A549 (cell line): ENCODE measurements at regions not wholly inside any gene's neighbourhood (a gene's known extent, or its start where the extent isn't known, plus 50 kb on each side); places are given as distances from the start of the nearest gene placed in this dataset.

ENCODE experiments used
- ATAC-seq, 2 experiments: fragments of 200-7000 bp in 1 of 2; fragments of >200 bp in 1 of 2; cut with Nextera tagmentation in 1 of 2; cut with Tn5 transposase in 1 of 2; 3 replicates each; pipeline versions ENCODE4 v1.8.0 to v1.9.1; 2018 to 2020; ENCODE audit warnings: mild to moderate bottlenecking in 1 of 2, moderate library complexity in 1 of 2
- CTCF ChIA-PET: fragments of 300-600 bp; sonication (Branson Sonifier 250); formaldehyde crosslinking; extraction: SDS; loops from one replicate; lab custom pipeline; 2021; ENCODE audit warnings: antibody characterized with exemption, inconsistent platforms; lab: Yijun Ruan, JAX
- POLR2A ChIA-PET: fragments of 350-600 bp; formaldehyde crosslinking; extraction: SDS; loops from one replicate; lab custom pipeline; 2021; ENCODE audit warnings: antibody characterized with exemption, inconsistent platforms; lab: Yijun Ruan, JAX
- DNase-seq, 2 experiments: peaks; one replicate each; pipeline versions ENCODE4 v3.0.0 to v3.0.0-alpha.2; 2011 to 2016; ENCODE audit warnings: low read depth in 1 of 2, low spot score in 1 of 2
- FAIRE-seq: peaks from 2 replicates; lab custom pipeline; 2011; peaks lifted over from hg19 to GRCh38; lab: Jason Lieb, UNC
- H3K27ac ChIP-seq, 2 experiments: fragments of >200 bp; sonication (Bioruptor Twin); formaldehyde crosslinking; 3 replicates each; pipeline ENCODE4 v1.5.1; 2016 to 2017
- H3K4me1 ChIP-seq: fragments of >200 bp; sonication (Bioruptor Twin); formaldehyde crosslinking; 3 replicates; pipeline ENCODE4 v1.6.1; 2016
- H3K4me2 ChIP-seq: fragments of >200 bp; sonication (Bioruptor Twin); formaldehyde crosslinking; 3 replicates; pipeline ENCODE4 v1.6.1; 2016
- H3K4me3 ChIP-seq: fragments of >200 bp; sonication (Bioruptor Twin); formaldehyde crosslinking; 3 replicates; pipeline ENCODE4 v1.5.1; 2016
- H3K9me3 ChIP-seq: fragments of >200 bp; sonication (Bioruptor Twin); formaldehyde crosslinking; 3 replicates; pipeline ENCODE4 v1.6.1; 2016
- BCL3 ChIP-seq: fragments of >200 bp; sonication (Bioruptor Twin); formaldehyde crosslinking; IDR thresholded peaks from 3 replicates; pipeline ENCODE4 v1.6.1; 2016
- CBX8 ChIP-seq: fragments of 200-600 bp; sonication (generic); IDR thresholded peaks from 2 replicates; pipeline ENCODE4 v1.6.1; 2016
- CHD2 ChIP-seq: fragments of 150-350 bp; IDR thresholded peaks from 2 replicates; pipeline ENCODE4 v1.6.1; 2014; ENCODE audit warnings: low read length; ENCODE audit not compliant: partially characterized antibody
- CHD4 ChIP-seq: fragments of 200-600 bp; sonication (generic); IDR thresholded peaks from 2 replicates; pipeline ENCODE4 v1.6.1; 2016; ENCODE audit warnings: antibody characterized with exemption, mild to moderate bottlenecking, borderline replicate concordance
- E2F6 ChIP-seq: IDR thresholded peaks from 2 replicates; pipeline ENCODE4 v1.6.1; 2012; ENCODE audit warnings: low read depth, borderline replicate concordance
- EHF ChIP-seq: fragments of 250-450 bp; sonication (Bioruptor Pico); IDR thresholded peaks from 2 replicates; pipeline ENCODE4 v1.5.0; 2020; ENCODE audit warnings: mild to moderate bottlenecking
- EP300 ChIP-seq, 2 experiments: fragments of >200 bp; sonication (Bioruptor Twin); formaldehyde crosslinking; IDR thresholded peaks; 2 replicates in 1 of 2; 3 replicates in 1 of 2; pipeline ENCODE4 v1.6.1; 2016 to 2017
- GATA3 ChIP-seq: IDR thresholded peaks from 2 replicates; pipeline ENCODE4 v1.6.1; 2012; ENCODE audit warnings: borderline replicate concordance
- HES2 ChIP-seq: fragments of >200 bp; sonication (Bioruptor Twin); formaldehyde crosslinking; IDR thresholded peaks from 2 replicates; pipeline ENCODE4 v1.6.1; 2016
- HEYL ChIP-seq: fragments of 250-450 bp; sonication (Bioruptor Pico); IDR thresholded peaks from 2 replicates; pipeline ENCODE4 v1.8.0; 2021; ENCODE audit warnings: mild to moderate bottlenecking, moderate library complexity
- HOXB5 ChIP-seq: fragments of 250-450 bp; sonication (Bioruptor Pico); IDR thresholded peaks from 2 replicates; pipeline ENCODE4 v1.5.0; 2020; ENCODE audit warnings: mild to moderate bottlenecking, moderate library complexity
- JUN ChIP-seq, 2 experiments: fragments of >200 bp; sonication (Bioruptor Twin); formaldehyde crosslinking; IDR thresholded peaks; 2 replicates in 1 of 2; 3 replicates in 1 of 2; pipeline ENCODE4 v1.6.1; 2016 to 2017
- JUNB ChIP-seq: fragments of >200 bp; sonication (Bioruptor Twin); formaldehyde crosslinking; IDR thresholded peaks from 2 replicates; pipeline ENCODE4 v1.6.1; 2016
- KDM1A ChIP-seq: fragments of 200-600 bp; sonication (generic); IDR thresholded peaks from 2 replicates; pipeline ENCODE4 v1.6.1; 2016; ENCODE audit warnings: low read depth, mild to moderate bottlenecking
- KDM5A ChIP-seq: fragments of 200-600 bp; sonication (generic); IDR thresholded peaks from 2 replicates; pipeline ENCODE4 v1.6.1; 2016; ENCODE audit warnings: antibody characterized with exemption, mild to moderate bottlenecking
- MAFK ChIP-seq: fragments of 450-650 bp; IDR thresholded peaks from 2 replicates; pipeline ENCODE4 v1.6.1; 2014; ENCODE audit not compliant: partially characterized antibody
- MYC ChIP-seq: IDR thresholded peaks from 2 replicates; pipeline ENCODE4 v1.6.1; 2012; ENCODE audit warnings: mild to moderate bottlenecking, inconsistent platforms, low read length, improper control_type of control experiment, borderline replicate concordance
- NR3C1 ChIP-seq: fragments of >200 bp; sonication (Bioruptor Twin); formaldehyde crosslinking; IDR thresholded peaks from 3 replicates; pipeline ENCODE4 v1.6.1; 2017
- PBX3 ChIP-seq: IDR thresholded peaks from 2 replicates; pipeline ENCODE4 v1.6.1; 2012
- PHF8 ChIP-seq: fragments of 200-600 bp; sonication (generic); IDR thresholded peaks from 2 replicates; pipeline ENCODE4 v1.6.1; 2016; ENCODE audit warnings: low read depth, mild to moderate bottlenecking, antibody characterized with exemption, moderate library complexity, borderline replicate concordance
- POLR2A ChIP-seq: IDR thresholded peaks from 2 replicates; pipeline ENCODE4 v1.6.1; 2012; ENCODE audit warnings: mild to moderate bottlenecking, low read length
- POLR2AphosphoS2 ChIP-seq: conservative IDR thresholded peaks from 2 replicates; pipeline ENCODE4 v1.6.1; 2012; ENCODE audit warnings: low read length, improper control_type of control experiment, inconsistent platforms
- RAD21 ChIP-seq, 2 experiments: fragments of >200 bp in 1 of 2; sonication (Bioruptor Twin) in 1 of 2; formaldehyde crosslinking in 1 of 2; IDR thresholded peaks in 1 of 2; conservative IDR thresholded peaks in 1 of 2; 2 replicates in 1 of 2; 3 replicates in 1 of 2; pipeline ENCODE4 v1.6.1; 2012 to 2018; ENCODE audit warnings: inconsistent platforms in 1 of 2
- RCOR1 ChIP-seq: fragments of 150-350 bp; IDR thresholded peaks from 2 replicates; pipeline ENCODE4 v1.6.1; 2014; ENCODE audit warnings: antibody characterized with exemption, low read length, low read depth
- REST ChIP-seq: fragments of 200-600 bp; sonication (generic); IDR thresholded peaks from 2 replicates; pipeline ENCODE4 v1.6.1; 2016; ENCODE audit warnings: antibody characterized with exemption, mild to moderate bottlenecking, moderate library complexity
- RFX5 ChIP-seq: fragments of 450-650 bp; IDR thresholded peaks from 2 replicates; pipeline ENCODE4 v1.7.1; 2014; ENCODE audit warnings: antibody characterized with exemption, mild to moderate bottlenecking, moderate library complexity
- TFCP2L1 ChIP-seq: fragments of 250-450 bp; sonication (Bioruptor Pico); IDR thresholded peaks from 2 replicates; pipeline ENCODE4 v1.5.0; 2021; ENCODE audit warnings: mild to moderate bottlenecking
- ZC3H11A ChIP-seq: fragments of 450-650 bp; IDR thresholded peaks from 2 replicates; pipeline ENCODE4 v1.6.1; 2014; ENCODE audit warnings: antibody characterized with exemption, mild to moderate bottlenecking
- WGBS: methylation state at CpG from one replicate; pipeline ENCODE4 v1.1.6; 2017; ENCODE audit errors: missing lambda C conversion rate; 5-methylcytosine and 5-hydroxymethylcytosine counted together

- no peak for ATAC-seq
- no peaks in the 10 kb centered on the region for H3K9me3 ChIP-seq
- FAIRE-seq: no peak
- H3K4me1 ChIP-seq: no peaks in the 10 kb centered on the region
- CTCF ChIA-PET: no interaction called here
- H3K4me2 ChIP-seq: no peak overlapping the region
- DNase-seq: no peak
- no peak for TF ChIP-seq HOXB5 (CRISPR knock-in tag)
- no peak for TF ChIP-seq MAFK
- no peak for TF ChIP-seq JUN (IDR thresholded peaks at IDR 0.05)
- TF ChIP-seq E2F6: no peak
- no peak for TF ChIP-seq TFCP2L1 (CRISPR knock-in tag)
- no peak for TF ChIP-seq JUNB
- no peak for TF ChIP-seq RAD21 (conservative IDR thresholded peaks at IDR 0.05 in 1 of 2, IDR thresholded peaks at IDR 0.05 in 1 of 2)
- TF ChIP-seq GATA3: no peak
- no peak for TF ChIP-seq NR3C1
- TF ChIP-seq KDM5A: no peak
- no peak for TF ChIP-seq PHF8
- TF ChIP-seq RCOR1: no peak
- no peak for TF ChIP-seq EP300 (IDR thresholded peaks at IDR 0.05)
- TF ChIP-seq RFX5: no peak
- no peak for TF ChIP-seq HES2
- TF ChIP-seq POLR2AphosphoS2: no peak
- TF ChIP-seq CHD4: no peak
- TF ChIP-seq HEYL (CRISPR knock-in tag): no peak
- TF ChIP-seq MYC: no peak
- no peak overlapping the region for H3K4me3 ChIP-seq
- POLR2A ChIA-PET: no interaction called here
- no peak overlapping the region for H3K27ac ChIP-seq
Observed at GRCh38 chr5:50927953-50928352, 261.5 kb downstream of the PARP8 start.

- Histone ChIP-seq H3K27ac (no peak overlapping the region), H3K4me2 (no peak overlapping the region), H3K4me3 (no peak overlapping the region), H3K9me3 (no peaks in the 10 kb centered on the region), H3K4me1 (no peaks in the 10 kb centered on the region)
- CTCF ChIA-PET: no interaction called here
- TF ChIP-seq KDM1A (no peak), PBX3 (no peak), POLR2A (no peak), EHF (no peak)
- ATAC-seq (no peak), DNase-seq (no peak), FAIRE-seq (no peak)
- WGBS: 0% methylated on average over 3 of the region's 3 CpGs
- POLR2A ChIA-PET: no interaction called here
Observed at GRCh38 chr5:50929174-50929573, 262.7 kb downstream of the PARP8 start.

- Histone ChIP-seq H3K27ac (no peak overlapping the region), H3K9me3 (no peaks in the 10 kb centered on the region; the same call in 2 of the 3 replicates), H3K4me3 (no peak overlapping the region), H3K4me2 (no peak overlapping the region), H3K4me1 (no peaks in the 10 kb centered on the region)
- DNase-seq (no peak), FAIRE-seq (no peak), ATAC-seq (no peak)
- 0% methylated on average over 2 of the region's 2 CpGs for WGBS
- TF ChIP-seq CHD4 (no peak), EP300 (IDR thresholded peaks at IDR 0.05) (no peak), JUN (IDR thresholded peaks at IDR 0.05) (no peak), POLR2AphosphoS2 (no peak), BCL3 (no peak), GATA3 (no peak), RAD21 (conservative IDR thresholded peaks at IDR 0.05 in 1 of 2, IDR thresholded peaks at IDR 0.05 in 1 of 2) (no peak), CBX8 (no peak), ZC3H11A (no peak), CHD2 (no peak), REST (no peak)
- CTCF ChIA-PET: no interaction called here
- POLR2A ChIA-PET: no interaction called here
Observed at GRCh38 chr5:50934343-50934742, 267.9 kb downstream of the PARP8 start.
